Liver (tissue), 8 donors: ENCODE measurements at regions not wholly inside any gene's neighbourhood (a gene's known extent, or its start where the extent isn't known, plus 50 kb on each side); places are given as distances from the start of the nearest gene placed in this dataset.
"Not testable (repeated sequence)": the region's sequence is repeated elsewhere in the genome, so short reads cannot be mapped to it uniquely, and the experiment has no call there.

Experiments used
- DNase-seq: peaks from one replicate; pipeline ENCODE4 v3.0.0-alpha.2; 2017; ENCODE audit warnings: low spot score
- H3K27ac ChIP-seq, 2 donors: one replicate each; pipeline ENCODE4 v1.7.0; 2013; ENCODE audit warnings: inconsistent platforms in 2 of 2, low read length in 2 of 2, control low read depth in 1 of 2, low read depth in 1 of 2, mild to moderate bottlenecking in 1 of 2
- H3K27me3 ChIP-seq, 4 donors: one replicate each; pipeline versions ENCODE4 v1.6.1 to v1.7.0; 2013; ENCODE audit warnings: low read length in 3 of 4, inconsistent platforms in 1 of 4, mild to moderate bottlenecking in 1 of 4, moderate library complexity in 1 of 4; ENCODE audit not compliant: control insufficient read depth in 4 of 4, insufficient read depth in 4 of 4
- H3K36me3 ChIP-seq, 4 donors: one replicate each; pipeline versions ENCODE4 v1.6.1 to v1.7.0; 2013; ENCODE audit warnings: low read length in 3 of 4, mild to moderate bottlenecking in 3 of 4, low read depth in 1 of 4, moderate library complexity in 1 of 4; ENCODE audit not compliant: control insufficient read depth in 4 of 4, insufficient read depth in 3 of 4
- H3K4me1 ChIP-seq, 4 donors: one replicate each; pipeline versions ENCODE4 v1.6.1 to v1.7.0; 2013; ENCODE audit warnings: low read length in 3 of 4, mild to moderate bottlenecking in 3 of 4, moderate library complexity in 1 of 4; ENCODE audit not compliant: control insufficient read depth in 4 of 4, insufficient read depth in 4 of 4
- H3K4me3 ChIP-seq, 3 donors: one replicate each; pipeline versions ENCODE4 v1.6.1 to v1.7.0; 2013; ENCODE audit warnings: low read length in 3 of 3, control low read depth in 1 of 3, low read depth in 1 of 3, mild to moderate bottlenecking in 1 of 3
- H3K9ac ChIP-seq, 2 donors: one replicate each; pipeline ENCODE4 v1.7.0; 2013; ENCODE audit warnings: low read length in 2 of 2, mild to moderate bottlenecking in 2 of 2, moderate library complexity in 2 of 2, control low read depth in 1 of 2, low read depth in 1 of 2
- H3K9me3 ChIP-seq, 4 donors: one replicate each; pipeline versions ENCODE4 v1.6.1 to v1.7.0; 2013; ENCODE audit warnings: low read length in 3 of 4; ENCODE audit not compliant: control insufficient read depth in 4 of 4
- EGR1 ChIP-seq, 2 donors: IDR thresholded peaks; 2 replicates each; pipeline ENCODE4 v1.6.1; 2016 to 2018; ENCODE audit warnings: antibody characterized with exemption in 2 of 2, low read depth in 2 of 2
- FOXA2 ChIP-seq: IDR thresholded peaks from 2 replicates; pipeline ENCODE4 v1.6.1; 2016; ENCODE audit warnings: antibody characterized with exemption
- GABPA ChIP-seq, 2 donors: IDR thresholded peaks in 1 of 2; conservative IDR thresholded peaks in 1 of 2; 2 replicates each; pipeline ENCODE4 v1.6.1; 2016; ENCODE audit warnings: antibody characterized with exemption in 2 of 2, mild to moderate bottlenecking in 1 of 2, moderate library complexity in 1 of 2
- HNF4A ChIP-seq, 2 donors: conservative IDR thresholded peaks; 2 replicates each; pipeline ENCODE4 v1.6.1; 2016; ENCODE audit warnings: antibody characterized with exemption in 2 of 2, mild to moderate bottlenecking in 2 of 2
- HNF4G ChIP-seq: IDR thresholded peaks from 2 replicates; pipeline ENCODE4 v1.6.1; 2016; ENCODE audit warnings: antibody characterized with exemption
- JUND ChIP-seq, 2 donors: IDR thresholded peaks; 2 replicates each; pipeline ENCODE4 v1.6.1; 2016; ENCODE audit warnings: antibody characterized with exemption in 2 of 2
- RAD21 ChIP-seq, 2 donors: IDR thresholded peaks; 2 replicates each; pipeline ENCODE4 v1.6.1; 2016; ENCODE audit warnings: antibody characterized with exemption in 2 of 2, mild to moderate bottlenecking in 2 of 2
- REST ChIP-seq: IDR thresholded peaks from 2 replicates; pipeline ENCODE4 v1.6.1; 2016; ENCODE audit warnings: antibody characterized with exemption, mild to moderate bottlenecking
- RXRA ChIP-seq, 2 donors: IDR thresholded peaks; 2 replicates each; pipeline ENCODE4 v1.6.1; 2017 to 2018; ENCODE audit warnings: antibody characterized with exemption in 2 of 2, mild to moderate bottlenecking in 1 of 2
- SP1 ChIP-seq: IDR thresholded peaks from 2 replicates; pipeline ENCODE4 v1.6.1; 2018; ENCODE audit warnings: antibody characterized with exemption, mild to moderate bottlenecking
- TAF1 ChIP-seq: conservative IDR thresholded peaks from 2 replicates; pipeline ENCODE4 v1.6.1; 2016; ENCODE audit warnings: antibody characterized with exemption, mild to moderate bottlenecking
- YY1 ChIP-seq: IDR thresholded peaks from 2 replicates; pipeline ENCODE4 v1.6.1; 2016; ENCODE audit warnings: antibody characterized with exemption, mild to moderate bottlenecking
- ZBTB33 ChIP-seq: IDR thresholded peaks from 2 replicates; pipeline ENCODE4 v1.6.1; 2016; ENCODE audit warnings: antibody characterized with exemption
- WGBS: extraction: QIAGEN DNeasy Blood & Tissue Kit; methylation state at CpG from one replicate; pipeline ENCODE4 v1.1.7; 2013; 5-methylcytosine and 5-hydroxymethylcytosine counted together
- TF ChIP-seq, protein P1 (sequence below): IDR thresholded peaks from 2 replicates; pipeline ENCODE4 v1.6.1; 2016; ENCODE audit warnings: antibody characterized with exemption
- TF ChIP-seq, protein P2 (sequence below): fragments of 150-350 bp; IDR thresholded peaks from 2 replicates; pipeline ENCODE4 v1.5.1; 2017; ENCODE audit warnings: improper control_type of control experiment, low read depth, low read length; ENCODE audit not compliant: missing input control
- donor health status: healthy.
- donor health status: healthy.
- donor health status: healthy.
- donor health status: healthy.
- donor health status: healthy.

DNA sequence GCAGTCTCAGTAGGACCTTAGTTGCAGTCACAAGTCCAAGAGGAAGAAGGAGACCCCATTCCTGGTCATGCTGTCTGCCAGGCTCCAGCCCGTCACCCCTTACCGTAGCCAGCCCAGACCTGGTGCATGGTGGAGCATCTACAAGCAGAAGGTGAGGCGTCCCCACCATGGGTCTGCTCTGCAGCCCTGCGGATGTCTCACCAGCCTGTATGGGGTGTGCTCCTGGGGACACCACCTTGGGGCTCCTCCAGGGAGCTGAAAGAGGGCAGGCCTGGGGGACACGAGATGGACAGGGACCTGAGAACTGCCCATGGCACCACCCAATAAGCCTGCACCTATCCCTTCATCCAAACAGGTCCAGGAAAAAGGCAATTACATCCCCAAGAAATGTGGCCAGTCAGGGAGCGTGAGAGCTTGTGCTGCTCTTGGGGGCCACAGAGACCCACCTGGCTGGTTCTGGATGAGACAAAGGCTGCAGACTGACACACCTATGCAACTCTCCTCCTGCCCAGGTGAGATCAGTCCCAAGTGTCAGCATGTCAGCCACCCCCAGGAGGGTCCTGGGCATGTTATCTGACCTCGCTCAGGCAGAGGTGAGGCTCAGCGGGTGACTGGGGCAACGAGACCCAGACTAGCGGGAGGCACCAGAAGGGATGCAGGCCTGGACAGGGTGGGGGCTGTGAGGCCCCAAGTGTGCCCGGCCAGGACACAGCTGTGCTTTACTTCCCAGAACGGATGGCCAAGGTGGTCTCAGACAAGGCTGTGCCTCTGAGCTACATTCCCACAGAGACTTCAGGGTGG, 84.5 kb upstream of the RET start:
- DNase-seq = peak; percentile 20
- H3K9me3 ChIP-seq = no peaks in the 10 kb centered on the region
- H3K27ac ChIP-seq = no peak overlapping the region
- no peaks in the 10 kb centered on the region for H3K27me3 ChIP-seq
- TF ChIP-seq SP1 = no peak
- TF ChIP-seq, protein P1, sequence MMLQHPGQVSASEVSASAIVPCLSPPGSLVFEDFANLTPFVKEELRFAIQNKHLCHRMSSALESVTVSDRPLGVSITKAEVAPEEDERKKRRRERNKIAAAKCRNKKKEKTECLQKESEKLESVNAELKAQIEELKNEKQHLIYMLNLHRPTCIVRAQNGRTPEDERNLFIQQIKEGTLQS = no peak
- no peak for TF ChIP-seq JUND (IDR thresholded peaks at IDR 0.05)
- TF ChIP-seq RAD21 (IDR thresholded peaks at IDR 0.05) = no peak
- no peak for TF ChIP-seq EGR1 (IDR thresholded peaks at IDR 0.05; ENCODE audit: low read depth in 2 of 2)
- TF ChIP-seq RXRA (IDR thresholded peaks at IDR 0.05) = no peak
- no peak for TF ChIP-seq YY1
- TF ChIP-seq TAF1 = no peak
- TF ChIP-seq HNF4A (conservative IDR thresholded peaks at IDR 0.05) = no peak
- TF ChIP-seq ZBTB33 = no peak
- TF ChIP-seq HNF4G = no peak
- no peak for TF ChIP-seq GABPA (IDR thresholded peaks at IDR 0.05 in 1 of 2, conservative IDR thresholded peaks at IDR 0.05 in 1 of 2)
- no peak for TF ChIP-seq FOXA2
- TF ChIP-seq, protein P2, sequence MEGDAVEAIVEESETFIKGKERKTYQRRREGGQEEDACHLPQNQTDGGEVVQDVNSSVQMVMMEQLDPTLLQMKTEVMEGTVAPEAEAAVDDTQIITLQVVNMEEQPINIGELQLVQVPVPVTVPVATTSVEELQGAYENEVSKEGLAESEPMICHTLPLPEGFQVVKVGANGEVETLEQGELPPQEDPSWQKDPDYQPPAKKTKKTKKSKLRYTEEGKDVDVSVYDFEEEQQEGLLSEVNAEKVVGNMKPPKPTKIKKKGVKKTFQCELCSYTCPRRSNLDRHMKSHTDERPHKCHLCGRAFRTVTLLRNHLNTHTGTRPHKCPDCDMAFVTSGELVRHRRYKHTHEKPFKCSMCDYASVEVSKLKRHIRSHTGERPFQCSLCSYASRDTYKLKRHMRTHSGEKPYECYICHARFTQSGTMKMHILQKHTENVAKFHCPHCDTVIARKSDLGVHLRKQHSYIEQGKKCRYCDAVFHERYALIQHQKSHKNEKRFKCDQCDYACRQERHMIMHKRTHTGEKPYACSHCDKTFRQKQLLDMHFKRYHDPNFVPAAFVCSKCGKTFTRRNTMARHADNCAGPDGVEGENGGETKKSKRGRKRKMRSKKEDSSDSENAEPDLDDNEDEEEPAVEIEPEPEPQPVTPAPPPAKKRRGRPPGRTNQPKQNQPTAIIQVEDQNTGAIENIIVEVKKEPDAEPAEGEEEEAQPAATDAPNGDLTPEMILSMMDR = no peak
- no peaks in the 10 kb centered on the region for H3K36me3 ChIP-seq
- H3K4me3 ChIP-seq = no peak overlapping the region
- no peaks in the 10 kb centered on the region for H3K4me1 ChIP-seq
- H3K9ac ChIP-seq = no peak overlapping the region
- 90% methylated on average over 12 of the region's 12 CpGs for WGBS

DNA sequence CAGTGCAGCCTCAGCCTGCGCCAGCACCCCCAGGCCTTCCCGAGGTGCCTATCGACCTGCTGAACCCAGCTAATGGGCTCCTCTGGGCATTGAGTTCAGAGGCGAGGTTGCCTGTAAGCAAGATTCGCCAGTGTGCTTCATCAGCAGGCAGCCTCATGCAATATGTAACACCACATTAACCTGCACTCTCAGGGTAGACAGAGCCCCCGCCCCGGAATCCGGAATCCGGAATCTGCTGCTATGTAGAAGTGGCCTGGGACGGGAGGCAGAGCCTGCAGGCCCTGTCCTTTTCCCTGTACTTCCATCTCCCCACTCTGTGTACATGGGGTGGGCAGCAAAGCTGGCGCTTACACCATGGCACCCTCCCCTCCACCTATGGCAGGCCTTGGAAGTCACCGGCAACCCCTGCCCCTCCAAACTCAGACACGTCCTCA, 83.9 kb upstream of the RET start:
- Histone ChIP-seq H3K27me3 (no peaks in the 10 kb centered on the region), H3K4me3 (no peak overlapping the region), H3K9me3 (no peaks in the 10 kb centered on the region), H3K4me1 (no peaks in the 10 kb centered on the region), H3K36me3 (no peaks in the 10 kb centered on the region), H3K9ac (no peak overlapping the region), H3K27ac (no peak overlapping the region)
- TF ChIP-seq REST = no peak
- WGBS = 95% methylated on average over 13 of the region's 13 CpGs
- DNase-seq = peak; percentile 19

- WGBS = 99% methylated on average over 1 of the region's 2 CpGs
- not testable (repeated sequence) for H3K27me3 ChIP-seq, DNase-seq, H3K36me3 ChIP-seq, H3K9me3 ChIP-seq, H3K4me1 ChIP-seq, H3K9ac ChIP-seq, H3K27ac ChIP-seq, H3K4me3 ChIP-seq
These were observed 82.0 kb upstream of the RET start for GRCh38 chr10:42994909-42995308.
